Stimulated activated CD8-positive, alpha-beta memory T cell treated with anti-CD3 and anti-CD28 coated beads, Interleukin-7, amount 100 ng/mL, for 48 hours (primary cell): ENCODE measurements at regions not wholly inside any gene's neighbourhood (a gene's known extent, or its start where the extent isn't known, plus 50 kb on each side); places are given as distances from the start of the nearest gene placed in this dataset.

Experiments
- DNase-seq, 2 donors: peaks; one replicate each; pipeline ENCODE4 v3.0.0-alpha.2; 2020; ENCODE audit warnings: low read depth in 1 of 2; ENCODE audit errors: extremely low read depth in 1 of 2

DNA sequence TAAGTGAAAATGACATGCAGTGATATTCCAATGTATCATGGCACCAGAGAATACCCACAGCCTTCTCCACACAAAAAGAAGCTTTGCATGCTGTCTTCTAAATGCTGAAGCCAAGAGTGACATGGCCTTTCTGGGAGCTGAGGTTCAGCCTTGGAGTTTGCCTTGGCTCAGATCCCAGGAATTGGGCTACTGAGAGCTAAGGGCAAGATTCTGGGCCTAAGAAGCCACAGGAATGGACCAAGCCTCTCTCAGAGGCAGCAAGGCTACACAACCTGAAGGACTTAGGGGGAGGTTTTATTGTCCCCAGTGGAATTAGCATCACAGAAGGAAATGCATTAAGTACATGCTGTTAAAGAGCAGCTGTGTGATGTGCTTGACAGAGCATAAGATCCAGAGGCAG, 1078.5 kb downstream of the TUSC7 start:
- DNase-seq = no peak

DNA sequence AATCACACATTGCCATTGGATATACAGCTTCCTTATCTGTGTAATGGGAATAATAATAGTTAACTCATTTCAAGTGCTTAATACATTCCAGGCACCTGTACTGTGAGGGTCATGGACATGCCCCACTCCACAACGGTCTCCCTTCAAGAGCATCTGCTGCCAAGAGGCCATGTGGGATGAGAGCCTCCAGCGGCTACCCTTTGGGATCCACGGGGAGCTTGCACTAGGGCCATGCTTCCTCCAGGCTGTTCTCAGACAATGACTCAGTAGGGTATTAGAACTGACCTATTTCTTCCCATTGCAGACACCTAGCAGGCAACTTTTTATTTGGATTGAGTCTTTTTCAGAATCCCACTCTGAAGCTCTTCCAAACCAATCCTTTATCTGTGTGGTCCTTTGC, 1078.9 kb downstream of the TUSC7 start:
- no peak for DNase-seq

DNA sequence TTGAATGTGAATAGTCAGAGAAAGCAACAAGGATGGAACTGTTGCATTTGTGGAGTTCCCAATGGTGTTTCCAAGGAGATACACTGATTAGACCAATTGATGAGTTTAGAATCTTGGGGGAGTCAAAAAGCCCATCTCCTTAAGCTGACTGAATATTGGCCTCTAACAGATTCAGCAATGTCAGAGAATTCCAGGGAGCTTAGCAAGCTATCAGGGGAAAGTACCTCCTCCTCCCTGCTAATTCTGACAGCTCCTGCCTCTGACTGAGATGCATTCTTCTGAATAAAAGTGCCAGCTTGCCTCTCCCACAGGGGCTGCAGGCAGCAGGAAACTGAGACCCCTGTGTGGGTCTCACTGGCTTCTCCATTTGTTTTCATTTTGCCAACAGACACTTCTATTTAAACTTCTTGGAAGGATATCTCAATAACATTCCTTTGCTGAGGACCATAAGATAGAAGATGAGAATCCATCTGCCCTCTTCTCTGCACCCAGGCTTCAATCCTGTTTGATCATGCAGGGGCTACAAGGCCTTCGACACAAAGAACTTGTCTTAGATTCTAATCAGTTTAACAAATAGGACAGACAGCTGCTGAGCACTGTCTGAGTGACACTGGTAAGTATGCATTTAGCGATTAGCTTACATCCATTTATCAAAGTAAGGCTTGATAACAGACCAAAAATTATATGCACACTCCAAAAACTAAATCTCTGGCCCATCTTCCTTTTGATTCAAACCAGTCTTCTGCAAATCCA, 1080.8 kb downstream of the TUSC7 start:
- DNase-seq = no peak

GRCh38 chr3:117793622-117794265, 1084.2 kb downstream of the TUSC7 start:
- no peak for DNase-seq

DNA sequence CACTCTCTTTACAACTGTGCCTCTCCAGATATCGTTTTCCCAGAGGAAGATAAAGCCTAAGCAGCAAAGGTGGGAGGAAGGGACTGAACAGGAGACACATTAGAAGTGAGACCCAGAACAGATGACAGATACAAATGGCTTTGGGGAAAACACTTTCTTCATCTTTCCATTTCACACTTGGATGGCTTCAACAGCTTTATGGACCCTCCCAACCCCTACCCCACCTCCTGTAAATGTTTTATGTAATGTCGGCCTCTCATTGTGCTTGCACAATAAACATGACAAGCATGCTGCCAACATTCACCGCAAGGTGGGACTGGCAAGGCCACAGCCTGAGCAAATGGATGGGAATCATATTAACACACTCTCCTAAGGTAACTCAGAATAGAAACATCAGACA, 1088.6 kb downstream of the TUSC7 start:
- DNase-seq = no peak

GRCh38 chr3:117798687-117799386, 1089.3 kb downstream of the TUSC7 start:
- no peak for DNase-seq

GRCh38 chr3:117799387-117799735, 1089.8 kb downstream of the TUSC7 start:
- DNase-seq = no peak

- DNase-seq = no peak
These were observed 1092.3 kb downstream of the TUSC7 start for GRCh38 chr3:117801912-117802239.

DNA sequence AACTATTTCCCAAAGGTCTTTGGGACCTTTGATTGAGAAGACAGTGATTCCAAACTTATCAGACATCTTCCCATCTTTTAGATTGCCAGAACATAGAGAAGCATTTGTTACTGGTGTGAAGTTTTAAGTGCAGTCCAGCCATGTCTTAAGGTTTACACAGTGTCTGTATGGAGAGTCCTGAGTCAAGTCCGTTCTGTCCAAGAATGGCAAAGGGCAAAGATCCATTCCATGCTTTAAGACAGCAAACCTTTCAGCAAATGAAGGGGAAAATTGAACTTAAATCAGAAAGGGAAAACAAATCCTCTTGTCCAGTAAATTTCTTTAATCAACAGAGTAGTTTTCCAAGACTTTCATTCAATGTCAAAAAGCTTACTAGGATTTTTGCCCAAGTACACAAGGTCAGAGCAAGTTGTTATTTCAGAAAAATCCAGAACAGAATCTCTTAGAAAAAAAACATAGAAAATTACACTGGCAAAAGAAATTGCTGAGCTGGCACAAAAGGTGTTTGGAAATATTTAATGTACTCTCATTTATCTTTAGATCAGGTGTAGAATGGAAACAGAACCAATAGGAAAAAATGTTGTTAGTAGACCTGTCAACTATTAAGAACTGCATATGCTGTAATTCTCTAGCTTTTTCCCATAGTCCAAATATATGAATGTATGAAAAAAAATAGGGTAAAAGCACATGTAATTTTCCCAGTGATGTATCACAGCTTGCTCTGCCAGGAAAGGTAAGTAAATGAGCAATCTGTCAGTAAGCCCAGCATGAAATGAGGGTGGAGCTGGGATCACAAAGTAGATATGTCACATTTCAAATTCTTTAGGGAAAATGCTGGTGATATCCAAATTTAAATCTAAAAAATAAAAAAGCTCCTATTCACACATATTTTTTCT, 1099.9 kb downstream of the TUSC7 start:
- no peak for DNase-seq

- no peak for DNase-seq
These were observed 1102.2 kb downstream of the TUSC7 start for GRCh38 chr3:117811786-117812185.

DNA sequence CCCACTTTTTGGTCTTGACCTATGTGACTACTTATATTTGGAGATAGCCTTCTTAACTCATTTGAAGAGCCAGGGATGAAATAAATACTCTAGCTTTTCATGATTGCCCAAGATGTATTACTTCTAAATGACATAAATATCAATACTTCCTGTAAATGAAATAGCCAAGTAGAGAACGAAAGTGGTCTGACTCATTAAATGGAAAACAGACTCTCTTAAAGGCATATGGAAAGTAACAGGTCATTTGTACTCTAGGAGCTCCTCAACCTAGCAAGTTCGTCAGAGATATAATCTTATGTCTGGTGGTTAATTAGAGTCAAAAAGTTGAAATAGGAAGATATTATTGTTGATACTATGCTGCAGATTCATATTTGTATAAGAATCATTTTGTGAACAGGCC, 1105.4 kb downstream of the TUSC7 start:
- no peak for DNase-seq

DNA sequence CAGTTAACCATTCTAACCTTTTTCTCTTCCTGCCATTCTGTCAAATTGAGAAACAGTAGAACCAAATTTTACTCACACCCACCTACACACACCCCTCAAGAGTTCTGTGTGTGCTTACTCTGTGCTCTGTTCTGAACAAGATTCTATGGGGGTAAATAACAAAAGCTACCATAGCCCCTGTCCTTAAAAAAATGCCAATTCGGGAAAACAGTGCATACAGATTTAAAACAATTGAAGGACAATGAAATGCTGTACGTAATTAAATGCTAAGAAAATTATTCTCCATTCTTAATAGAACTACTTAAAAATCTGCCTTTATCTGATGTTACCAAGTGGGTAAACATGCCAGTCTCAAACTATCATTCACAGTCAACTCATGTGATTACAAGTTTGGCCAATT, 1107.5 kb downstream of the TUSC7 start:
- DNase-seq = no peak

GRCh38 chr3:117818592-117818991, 1109.0 kb downstream of the TUSC7 start:
- no peak for DNase-seq

DNA sequence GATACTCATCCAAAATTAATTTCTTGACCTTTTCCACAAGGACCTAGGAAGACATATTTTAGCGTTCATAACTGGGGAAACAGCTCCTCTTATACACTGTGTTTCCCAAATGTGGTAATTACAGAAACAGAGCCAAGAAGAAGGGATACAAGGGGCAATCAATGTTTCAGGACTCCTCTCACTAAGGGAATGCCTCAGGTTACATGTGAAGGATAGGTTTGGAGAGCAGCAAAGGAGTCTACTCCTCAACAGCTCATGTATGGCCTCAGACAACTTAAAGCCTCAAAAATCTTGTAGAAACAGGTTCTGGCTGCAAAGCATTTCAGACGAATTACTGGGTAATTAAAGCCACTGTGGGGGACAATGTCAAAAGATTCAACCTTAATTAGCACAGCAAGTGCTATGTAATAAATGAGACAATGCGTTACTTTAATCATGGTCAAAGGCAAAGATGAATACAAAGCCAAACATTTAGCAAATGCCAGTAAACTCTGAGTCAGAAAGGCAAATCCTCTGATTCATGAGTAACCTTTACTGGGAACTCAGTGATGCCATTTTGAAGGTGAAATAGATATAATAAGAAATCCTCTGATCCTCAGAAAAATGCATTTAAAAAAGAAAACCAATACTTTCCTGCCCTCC, 1111.2 kb downstream of the TUSC7 start:
- no peak for DNase-seq

DNA sequence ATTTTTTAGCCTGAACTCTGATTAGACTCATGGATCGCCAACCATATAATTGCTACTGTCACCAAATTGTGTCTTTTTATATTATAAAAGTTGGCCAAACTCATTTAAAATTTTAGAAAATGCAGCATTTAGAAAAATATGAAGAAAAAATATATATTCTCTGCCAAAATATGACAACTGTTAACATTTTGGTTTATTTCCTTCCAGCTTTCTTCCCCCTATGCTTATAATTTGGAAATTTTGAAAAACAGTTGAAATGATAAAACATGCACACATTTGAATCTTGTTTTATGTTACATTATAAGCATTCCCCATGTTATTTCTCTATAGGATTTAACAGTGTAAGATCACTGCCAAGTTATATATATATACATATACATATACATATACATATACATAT, 1112.8 kb downstream of the TUSC7 start:
- no peak for DNase-seq

DNA sequence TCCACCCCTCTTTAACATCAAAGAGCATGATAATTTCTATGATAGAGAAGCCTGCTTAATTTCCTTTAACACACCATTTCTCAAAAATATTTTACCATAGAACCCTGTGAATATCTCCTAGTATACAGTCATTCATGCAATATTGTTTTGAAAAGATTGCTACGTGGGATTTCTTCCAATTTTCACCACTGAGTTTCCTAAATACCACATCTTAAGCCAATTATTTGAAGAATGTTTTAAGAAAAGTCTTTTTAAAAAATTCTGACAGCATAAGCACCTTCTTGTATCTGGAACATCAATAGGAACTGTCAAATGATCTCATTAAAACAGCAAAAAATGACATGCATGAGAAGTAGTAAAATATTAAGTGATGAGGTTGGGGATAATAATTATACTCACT, 1126.7 kb downstream of the TUSC7 start:
- DNase-seq = no peak

GRCh38 chr3:117837391-117837790, 1127.8 kb downstream of the TUSC7 start:
- no peak for DNase-seq

DNA sequence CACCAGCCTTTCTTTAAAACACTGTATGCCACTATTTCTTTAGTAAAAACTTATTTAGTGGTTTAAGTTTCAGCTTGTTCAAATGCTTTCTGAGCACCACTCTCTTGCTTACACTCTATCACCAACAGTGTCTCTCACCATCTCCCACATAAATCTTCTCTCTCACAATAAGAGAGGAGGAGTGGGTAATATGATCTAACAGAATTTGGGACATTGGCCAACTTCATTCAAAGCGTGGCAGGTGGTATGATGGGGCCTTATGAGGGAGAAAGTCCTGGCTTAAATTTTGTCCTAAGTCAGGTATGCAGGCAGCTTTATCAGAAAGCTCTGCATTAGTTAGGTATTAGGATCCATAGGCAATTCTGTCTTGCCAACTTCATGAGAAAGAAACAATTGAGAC, 1132.5 kb downstream of the TUSC7 start:
- no peak for DNase-seq

GRCh38 chr3:117843356-117843755, 1133.8 kb downstream of the TUSC7 start:
- DNase-seq = no peak

- DNase-seq = no peak
These were observed 1135.1 kb downstream of the TUSC7 start for GRCh38 chr3:117844676-117845075.

GRCh38 chr3:117846238-117846637, 1136.7 kb downstream of the TUSC7 start:
- no peak for DNase-seq
